GM06990 (cell line): ENCODE measurements at regions not wholly inside any gene's neighbourhood (a gene's known extent, or its start where the extent isn't known, plus 50 kb on each side); places are given as distances from the start of the nearest gene placed in this dataset.

Experiments
- DNase-seq: peaks from one replicate; pipeline ENCODE4 v3.0.0-alpha.2; 2011; ENCODE audit not compliant: insufficient read length; ENCODE audit errors: extremely low read depth
- H3K27me3 ChIP-seq: replicated peaks from 2 replicates; pipeline ENCODE4 v1.6.0; 2011; ENCODE audit warnings: low read length; ENCODE audit not compliant: control insufficient read depth, insufficient read depth
- H3K36me3 ChIP-seq: 2 replicates; pipeline ENCODE4 v1.5.1; 2011; ENCODE audit warnings: low read length; ENCODE audit not compliant: control insufficient read depth, insufficient read depth
- H3K4me3 ChIP-seq: replicated peaks from 2 replicates; pipeline ENCODE4 v1.5.1; 2011; ENCODE audit warnings: low read depth, mild to moderate bottlenecking, control low read depth, low read length
- CTCF ChIP-seq: IDR thresholded peaks from 2 replicates; pipeline ENCODE4 v1.5.1; 2011; ENCODE audit warnings: low read length, control low read depth, mild to moderate bottlenecking, inconsistent platforms; ENCODE audit not compliant: insufficient read depth, poor library complexity, severe bottlenecking

- DNase-seq = no peak
- peaks cover 25% of the 10 kb centered on the region for H3K36me3 ChIP-seq
- H3K27me3 ChIP-seq = no peaks in the 10 kb centered on the region
- peak; percentile 36 for TF ChIP-seq CTCF
- H3K4me3 ChIP-seq = no peak overlapping the region
Observed at GRCh38 chr2:74080346-74080745, 67.4 kb downstream of the BOLA3 start.

GRCh38 chr2:74081030-74081762, 66.5 kb downstream of the BOLA3 start:
- H3K36me3 ChIP-seq = peaks cover 30% of the 10 kb centered on the region
- TF ChIP-seq CTCF = no peak
- no peak overlapping the region for H3K4me3 ChIP-seq
- DNase-seq = no peak
- no peaks in the 10 kb centered on the region for H3K27me3 ChIP-seq

GRCh38 chr2:74081763-74082110, 66.0 kb downstream of the BOLA3 start:
- DNase-seq = no peak
- TF ChIP-seq CTCF = no peak
- Histone ChIP-seq H3K36me3 (peaks cover 31% of the 10 kb centered on the region), H3K4me3 (no peak overlapping the region), H3K27me3 (no peaks in the 10 kb centered on the region)

- H3K27me3 ChIP-seq = no peaks in the 10 kb centered on the region
- TF ChIP-seq CTCF = no peak
- no peak overlapping the region for H3K4me3 ChIP-seq
- H3K36me3 ChIP-seq = peaks cover 39% of the 10 kb centered on the region
- DNase-seq = no peak
Observed at GRCh38 chr2:74083750-74084149, 64.0 kb downstream of the BOLA3 start.
